HUES48 (cell line): ENCODE measurements at regions not wholly inside any gene's neighbourhood (a gene's known extent, or its start where the extent isn't known, plus 50 kb on each side); places are given as distances from the start of the nearest gene placed in this dataset.

ENCODE experiments used
- H3K27ac ChIP-seq: one replicate; pipeline ENCODE4 v1.7.0; 2013; ENCODE audit warnings: low read depth, low read length, inconsistent platforms
- H3K27me3 ChIP-seq: 2 replicates; pipeline ENCODE4 v1.6.1; 2013; ENCODE audit warnings: mild to moderate bottlenecking, low read length; ENCODE audit not compliant: control insufficient read depth, insufficient read depth
- H3K36me3 ChIP-seq: 2 replicates; pipeline ENCODE4 v1.6.1; 2013; ENCODE audit warnings: low read length; ENCODE audit not compliant: control insufficient read depth, insufficient read depth
- H3K4me1 ChIP-seq: 2 replicates; pipeline ENCODE4 v1.6.1; 2013; ENCODE audit warnings: mild to moderate bottlenecking, low read length; ENCODE audit not compliant: control insufficient read depth, insufficient read depth
- H3K4me3 ChIP-seq: 2 replicates; pipeline ENCODE4 v1.5.1; 2013; ENCODE audit warnings: mild to moderate bottlenecking, low read depth, low read length
- H3K9ac ChIP-seq: 2 replicates; pipeline ENCODE4 v1.6.1; 2013; ENCODE audit warnings: mild to moderate bottlenecking, low read depth, low read length, moderate library complexity
- H3K9me3 ChIP-seq: 2 replicates; pipeline ENCODE4 v1.6.1; 2013; ENCODE audit warnings: low read length; ENCODE audit not compliant: control insufficient read depth, insufficient read depth

DNA sequence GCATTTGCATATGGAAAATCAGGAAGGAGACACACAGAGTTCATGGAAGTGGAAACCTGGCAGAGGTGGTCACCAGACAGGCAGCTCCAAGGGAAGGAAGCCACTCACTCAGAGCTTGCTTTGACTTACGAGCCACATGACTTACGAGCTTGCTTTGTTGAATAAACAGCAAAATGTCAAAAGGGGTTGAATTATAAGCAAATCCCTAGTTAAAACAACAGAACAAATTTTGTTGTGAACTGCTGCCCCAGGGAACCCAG, 164.3 kb downstream of the SYK start:
- Histone ChIP-seq H3K27me3 (no peaks in the 10 kb centered on the region), H3K9ac (no peak overlapping the region), H3K9me3 (no peaks in the 10 kb centered on the region), H3K36me3 (no peaks in the 10 kb centered on the region), H3K27ac (no peak overlapping the region), H3K4me3 (no peak overlapping the region), H3K4me1 (peaks cover 36% of the 10 kb centered on the region)

- no peaks in the 10 kb centered on the region for H3K36me3 ChIP-seq
- H3K4me1 ChIP-seq, result peaks cover 36% of the 10 kb centered on the region
- no peaks in the 10 kb centered on the region for H3K27me3 ChIP-seq
- H3K9me3 ChIP-seq, result no peaks in the 10 kb centered on the region
- H3K9ac ChIP-seq, result no peak overlapping the region
- peak overlapping the region; percentile 47 for H3K27ac ChIP-seq
- no peak overlapping the region for H3K4me3 ChIP-seq
Observed at GRCh38 chr9:90966480-90967144, 165.0 kb downstream of the SYK start.

- Histone ChIP-seq H3K9me3 (no peaks in the 10 kb centered on the region), H3K27ac (peak overlapping the region; percentile 47), H3K27me3 (no peaks in the 10 kb centered on the region), H3K36me3 (no peaks in the 10 kb centered on the region), H3K4me3 (no peak overlapping the region), H3K4me1 (peaks cover 36% of the 10 kb centered on the region), H3K9ac (no peak overlapping the region)
Observed at GRCh38 chr9:90967145-90967538, 165.5 kb downstream of the SYK start.

DNA sequence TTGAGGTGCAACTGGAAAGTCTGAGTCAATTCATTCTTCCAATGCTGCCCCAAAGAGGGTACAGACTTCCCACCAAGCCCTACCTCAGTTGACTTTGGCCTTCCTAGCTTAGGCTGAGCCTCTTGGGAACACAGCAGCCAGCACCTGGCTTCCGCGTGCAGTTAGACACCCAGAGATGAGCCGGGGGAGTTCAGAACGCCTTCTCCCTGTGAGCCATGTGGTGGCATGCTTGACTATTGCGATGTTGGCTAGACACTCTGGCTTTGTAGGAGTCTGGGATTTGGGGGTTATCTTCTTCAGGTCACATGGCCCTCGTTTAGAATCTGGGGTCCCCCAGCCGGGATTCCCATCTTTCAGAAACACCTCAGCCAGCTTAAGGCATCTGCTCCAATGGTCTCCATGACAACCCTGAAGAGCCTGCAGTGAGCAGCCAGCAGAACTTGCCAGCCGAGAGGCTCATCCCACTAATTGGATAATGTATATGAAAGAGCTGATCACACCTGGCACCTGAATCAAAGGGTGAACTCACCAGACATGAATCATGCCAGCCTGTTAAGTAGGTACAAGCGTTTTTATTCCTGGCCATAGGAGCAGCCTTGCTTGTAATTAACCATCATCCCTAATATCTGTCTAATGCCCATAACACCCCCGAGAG, 167.5 kb downstream of the SYK start:
- H3K27ac ChIP-seq, result no peak overlapping the region
- H3K4me3 ChIP-seq, result no peak overlapping the region
- H3K36me3 ChIP-seq, result no peaks in the 10 kb centered on the region
- no peaks in the 10 kb centered on the region for H3K27me3 ChIP-seq
- no peaks in the 10 kb centered on the region for H3K9me3 ChIP-seq
- H3K4me1 ChIP-seq, result peaks cover 36% of the 10 kb centered on the region
- no peak overlapping the region for H3K9ac ChIP-seq

GRCh38 chr9:90970608-90971007, 169.0 kb downstream of the SYK start:
- Histone ChIP-seq H3K9ac (no peak overlapping the region), H3K27ac (no peak overlapping the region), H3K36me3 (no peaks in the 10 kb centered on the region), H3K4me1 (peaks cover 25% of the 10 kb centered on the region), H3K9me3 (no peaks in the 10 kb centered on the region), H3K27me3 (no peaks in the 10 kb centered on the region), H3K4me3 (no peak overlapping the region)

DNA sequence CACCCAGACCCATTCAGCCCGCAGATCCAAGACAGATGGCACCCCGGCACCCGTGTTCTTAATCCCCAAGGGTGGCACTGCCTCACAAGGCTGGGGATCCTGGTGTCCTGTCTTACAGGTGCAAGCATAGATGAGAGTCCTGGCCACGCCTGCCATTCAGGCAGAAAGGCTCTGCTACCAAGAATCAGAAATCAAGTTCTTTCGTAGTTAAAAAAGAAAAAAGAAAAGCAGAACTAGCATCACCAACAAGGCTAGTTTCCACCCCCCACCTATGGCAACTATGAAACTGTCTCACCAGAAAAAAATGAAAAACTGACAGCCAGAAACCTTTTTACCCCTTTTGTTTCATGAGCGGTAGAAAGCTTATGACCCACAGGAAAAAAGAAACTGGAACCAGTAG, 170.4 kb downstream of the SYK start:
- Histone ChIP-seq H3K9ac (no peak overlapping the region), H3K27ac (no peak overlapping the region), H3K4me1 (peaks cover 13% of the 10 kb centered on the region), H3K27me3 (no peaks in the 10 kb centered on the region), H3K36me3 (no peaks in the 10 kb centered on the region), H3K4me3 (no peak overlapping the region), H3K9me3 (no peaks in the 10 kb centered on the region)

DNA sequence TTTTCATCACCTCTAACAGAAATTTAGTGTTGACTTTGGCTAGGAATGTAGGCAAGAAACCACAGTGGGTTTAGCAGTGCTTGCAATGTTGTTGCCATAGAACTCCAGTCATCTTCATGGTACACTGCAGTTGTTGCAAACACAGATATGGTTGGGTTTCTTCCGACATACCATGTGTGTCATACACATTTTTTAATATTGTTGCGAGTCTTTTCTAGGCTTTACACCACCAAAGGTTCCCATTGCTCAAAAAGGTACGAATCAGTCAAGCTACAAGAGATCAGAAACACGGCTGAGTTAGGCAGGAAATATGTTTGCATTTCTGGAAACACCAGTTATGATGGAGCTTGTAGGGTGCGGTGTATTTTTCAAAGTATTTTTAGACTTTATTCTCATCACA, 172.4 kb downstream of the SYK start:
- H3K27ac ChIP-seq, result no peak overlapping the region
- no peaks in the 10 kb centered on the region for H3K9me3 ChIP-seq

GRCh38 chr9:90974643-90975245, 173.1 kb downstream of the SYK start:
- Histone ChIP-seq H3K4me1 (no peaks in the 10 kb centered on the region), H3K9me3 (no peaks in the 10 kb centered on the region), H3K27ac (no peak overlapping the region), H3K36me3 (no peaks in the 10 kb centered on the region), H3K9ac (no peak overlapping the region), H3K27me3 (no peaks in the 10 kb centered on the region), H3K4me3 (no peak overlapping the region)

More for the DNA sequence above, 172.4 kb downstream of the SYK start:
- Histone ChIP-seq H3K4me1 (no peaks in the 10 kb centered on the region), H3K4me3 (no peak overlapping the region), H3K36me3 (no peaks in the 10 kb centered on the region), H3K9ac (no peak overlapping the region), H3K27me3 (no peaks in the 10 kb centered on the region)

DNA sequence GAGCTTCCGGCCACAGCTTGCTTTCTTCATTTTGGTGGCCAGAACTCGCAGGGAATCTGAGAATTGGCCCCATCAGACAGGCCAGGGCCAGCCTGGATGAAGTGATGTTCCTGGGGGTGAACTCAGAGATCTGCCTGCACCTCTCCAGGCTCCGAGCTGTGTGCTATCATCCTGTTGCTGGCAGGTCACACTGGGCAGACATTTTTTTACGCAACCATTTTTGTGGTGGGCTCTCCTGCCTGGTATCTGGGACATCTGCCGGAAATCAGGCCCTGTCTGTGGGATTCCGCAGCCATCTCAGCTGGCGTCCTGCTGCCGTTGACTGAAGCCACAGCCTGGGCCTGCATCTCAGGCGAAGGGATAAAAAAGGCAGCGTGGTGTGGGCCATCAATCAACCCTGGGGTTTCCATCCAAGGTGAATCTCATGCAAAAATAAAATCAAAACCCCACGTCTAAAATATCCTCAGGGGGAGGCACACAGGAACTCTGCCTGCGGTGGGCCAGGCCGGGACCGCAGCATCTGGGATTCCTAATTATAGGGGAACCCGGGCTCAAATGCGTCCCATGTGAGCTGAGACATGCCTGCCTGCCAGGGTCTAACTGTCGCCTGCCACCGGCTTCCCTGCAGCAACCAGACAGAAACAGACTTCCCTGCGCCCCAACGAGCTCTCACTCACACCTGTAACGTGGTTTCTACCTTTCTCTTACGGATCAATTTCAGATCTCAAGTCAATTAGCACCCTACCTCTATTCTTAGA, 174.3 kb downstream of the SYK start:
- Histone ChIP-seq H3K27ac (no peak overlapping the region), H3K9me3 (no peaks in the 10 kb centered on the region), H3K27me3 (no peaks in the 10 kb centered on the region), H3K36me3 (no peaks in the 10 kb centered on the region), H3K9ac (no peak overlapping the region), H3K4me3 (no peak overlapping the region), H3K4me1 (no peaks in the 10 kb centered on the region)

DNA sequence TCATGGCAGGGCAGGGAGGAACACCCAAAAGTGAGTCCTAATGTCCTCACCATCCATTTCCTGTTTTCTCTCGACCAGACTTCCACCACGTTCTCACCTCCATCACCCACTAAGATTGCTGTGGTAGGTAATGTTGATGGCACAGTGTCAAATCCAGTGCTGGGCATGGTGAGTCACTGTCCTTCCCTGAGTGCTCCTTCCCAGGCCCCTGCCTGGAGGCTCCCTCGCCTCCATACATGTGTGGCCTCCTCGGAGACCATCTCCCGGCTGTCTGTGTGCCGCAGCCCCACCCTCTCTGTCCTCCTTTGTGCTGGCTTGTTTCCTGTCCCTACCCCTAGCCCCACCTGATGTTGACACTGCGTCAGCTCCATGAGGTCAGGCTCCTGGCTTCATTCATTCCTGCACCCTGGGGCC, 177.5 kb downstream of the SYK start:
- Histone ChIP-seq H3K27me3 (no peaks in the 10 kb centered on the region), H3K9ac (no peak overlapping the region), H3K36me3 (no peaks in the 10 kb centered on the region), H3K27ac (no peak overlapping the region), H3K4me1 (no peaks in the 10 kb centered on the region), H3K4me3 (no peak overlapping the region), H3K9me3 (no peaks in the 10 kb centered on the region)

GRCh38 chr9:90979639-90980038, 178.0 kb downstream of the SYK start:
- Histone ChIP-seq H3K4me3 (no peak overlapping the region), H3K9ac (no peak overlapping the region), H3K27ac (no peak overlapping the region), H3K36me3 (no peaks in the 10 kb centered on the region), H3K27me3 (no peaks in the 10 kb centered on the region), H3K4me1 (no peaks in the 10 kb centered on the region), H3K9me3 (no peaks in the 10 kb centered on the region)
